ENCODE measurements at regions not wholly inside any gene's neighbourhood (a gene's known extent, or its start where the extent isn't known, plus 50 kb on each side); places are given as distances from the start of the nearest gene placed in this dataset.

GRCh38 chr18:34311468-34311867, 86.8 kb upstream of the NOL4 start:
- BruUV-seq (replicated peaks) = no TSS peak
- no peak overlapping the region for H3K4me2 ChIP-seq (ENCODE audit: insufficient read depth, low read length)
- CTCF ChIA-PET = interaction anchor here (1.3 to 2.4 kb wide), 3 partner anchors 9 to 189 kb away, joined by 6 to 11 read pairs (median 9); no protein-coding TSS in a partner anchor
- H3K4me3 ChIP-seq (replicated peaks in 1 of 3; ENCODE audit: insufficient read depth in 1 of 3, low read depth in 1 of 3, low read length in 3 of 3) = no peak overlapping the region
- H3K36me3 ChIP-seq (ENCODE audit: control insufficient read depth in 2 of 2, extremely low read depth in 1 of 2, insufficient read depth in 2 of 2, low read length in 2 of 2) = no peaks in the 10 kb centered on the region
- dilution Hi-C loops (cut with MboI; ENCODE audit: extremely low pct_ligation_motif_present, low sequenced_read_pairs) = no loop called here
- DNase-seq (ENCODE audit: low read depth, low spot score) = no peak
- intact Hi-C loops (cut with micrococcal nuclease) = no loop called here
- no peaks in the 10 kb centered on the region for H3K27me3 ChIP-seq (ENCODE audit: control insufficient read depth in 2 of 2, insufficient read depth in 2 of 2, low read length in 2 of 2)
- no peaks in the 10 kb centered on the region for H3K9me3 ChIP-seq (replicated peaks; ENCODE audit: control insufficient read depth, insufficient read depth, low read length)
- H4K20me1 ChIP-seq (replicated peaks; ENCODE audit: control insufficient read depth, extremely low read depth, insufficient read depth, low read length) = no peaks in the 10 kb centered on the region
- no peaks in the 10 kb centered on the region for H3K4me1 ChIP-seq (ENCODE audit: control insufficient read depth, extremely low read depth, insufficient read depth, low read length)
- no peaks in the 10 kb centered on the region for H3K79me2 ChIP-seq (ENCODE audit: control insufficient read depth, insufficient read depth, low read length)
- TF ChIP-seq GATA2 (IDR thresholded peaks at IDR 0.05; ENCODE audit: insufficient read depth, insufficient read length, low read depth, low read length) = no peak
- no peak for TF ChIP-seq CTCF (IDR thresholded peaks at IDR 0.05; ENCODE audit: extremely low read depth in 1 of 2, insufficient read depth in 1 of 2, low read depth in 1 of 2, low read length in 2 of 2)
- no peak for TF ChIP-seq POLR2AphosphoS5 (IDR thresholded peaks at IDR 0.05; ENCODE audit: insufficient read depth, low read depth, low read length)
- TF ChIP-seq MYC (IDR thresholded peaks at IDR 0.05; ENCODE audit: low read depth, low read length) = no peak
- no peak for TF ChIP-seq POLR2A (IDR thresholded peaks at IDR 0.05; ENCODE audit: low read depth, low read length)
- TF ChIP-seq FOS (IDR thresholded peaks at IDR 0.05; ENCODE audit: borderline replicate concordance, insufficient read depth, low read length) = no peak
- no peak for TF ChIP-seq JUN (IDR thresholded peaks at IDR 0.05; ENCODE audit: borderline replicate concordance, insufficient read depth, insufficient read length, low read depth)
- no peak for TF ChIP-seq EZH2 (IDR thresholded peaks at IDR 0.05; ENCODE audit: borderline replicate concordance, low read depth, low read length, severe bottlenecking)
- H3K27ac ChIP-seq (ENCODE audit: insufficient read depth, low read depth, low read length) = no peak overlapping the region
- H2AFZ ChIP-seq (ENCODE audit: low read depth, low read length) = no peak overlapping the region
- FAIRE-seq = no peak
- H3K9me1 ChIP-seq (replicated peaks; ENCODE audit: control insufficient read depth, extremely low read depth, insufficient read depth, low read length) = no peaks in the 10 kb centered on the region
- no peak overlapping the region for H3K9ac ChIP-seq (replicated peaks; ENCODE audit: extremely low read depth, insufficient read depth, low read length)
- POLR2A ChIA-PET = no interaction called here

All from endothelial cell of umbilical vein (primary cell).